ENCODE measurements at regions not wholly inside any gene's neighbourhood (a gene's known extent, or its start where the extent isn't known, plus 50 kb on each side); places are given as distances from the start of the nearest gene placed in this dataset.

DNA sequence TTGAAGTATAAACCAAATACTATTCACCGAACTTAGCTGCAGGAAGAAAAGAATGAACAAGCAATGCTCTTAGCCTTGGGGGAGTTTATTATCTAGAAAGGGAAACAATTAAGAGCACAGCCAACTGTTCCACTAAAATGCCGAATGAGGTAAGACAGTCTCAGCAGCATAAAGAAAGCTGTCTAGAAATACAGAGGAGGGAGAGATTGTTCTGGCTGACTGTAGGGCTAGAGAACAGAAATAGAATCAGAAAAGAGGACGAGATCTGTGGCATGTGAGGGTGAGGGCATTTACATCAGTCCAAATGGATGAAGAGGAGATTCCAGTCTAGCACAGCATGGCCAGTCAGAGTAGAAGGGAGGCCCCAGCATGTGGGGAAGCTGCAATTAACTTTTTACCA, 56.8 kb upstream of the TNFRSF19 start (continued):
- TF ChIP-seq, protein P1, sequence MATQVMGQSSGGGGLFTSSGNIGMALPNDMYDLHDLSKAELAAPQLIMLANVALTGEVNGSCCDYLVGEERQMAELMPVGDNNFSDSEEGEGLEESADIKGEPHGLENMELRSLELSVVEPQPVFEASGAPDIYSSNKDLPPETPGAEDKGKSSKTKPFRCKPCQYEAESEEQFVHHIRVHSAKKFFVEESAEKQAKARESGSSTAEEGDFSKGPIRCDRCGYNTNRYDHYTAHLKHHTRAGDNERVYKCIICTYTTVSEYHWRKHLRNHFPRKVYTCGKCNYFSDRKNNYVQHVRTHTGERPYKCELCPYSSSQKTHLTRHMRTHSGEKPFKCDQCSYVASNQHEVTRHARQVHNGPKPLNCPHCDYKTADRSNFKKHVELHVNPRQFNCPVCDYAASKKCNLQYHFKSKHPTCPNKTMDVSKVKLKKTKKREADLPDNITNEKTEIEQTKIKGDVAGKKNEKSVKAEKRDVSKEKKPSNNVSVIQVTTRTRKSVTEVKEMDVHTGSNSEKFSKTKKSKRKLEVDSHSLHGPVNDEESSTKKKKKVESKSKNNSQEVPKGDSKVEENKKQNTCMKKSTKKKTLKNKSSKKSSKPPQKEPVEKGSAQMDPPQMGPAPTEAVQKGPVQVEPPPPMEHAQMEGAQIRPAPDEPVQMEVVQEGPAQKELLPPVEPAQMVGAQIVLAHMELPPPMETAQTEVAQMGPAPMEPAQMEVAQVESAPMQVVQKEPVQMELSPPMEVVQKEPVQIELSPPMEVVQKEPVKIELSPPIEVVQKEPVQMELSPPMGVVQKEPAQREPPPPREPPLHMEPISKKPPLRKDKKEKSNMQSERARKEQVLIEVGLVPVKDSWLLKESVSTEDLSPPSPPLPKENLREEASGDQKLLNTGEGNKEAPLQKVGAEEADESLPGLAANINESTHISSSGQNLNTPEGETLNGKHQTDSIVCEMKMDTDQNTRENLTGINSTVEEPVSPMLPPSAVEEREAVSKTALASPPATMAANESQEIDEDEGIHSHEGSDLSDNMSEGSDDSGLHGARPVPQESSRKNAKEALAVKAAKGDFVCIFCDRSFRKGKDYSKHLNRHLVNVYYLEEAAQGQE (IDR thresholded peaks at IDR 0.05; ENCODE audit: unreplicated experiment) = no peak
- no peak for TF ChIP-seq JUNB (IDR thresholded peaks at IDR 0.05; ENCODE audit: unreplicated experiment)
- no peak for TF ChIP-seq CREB1 (CRISPR knock-in tag; IDR thresholded peaks at IDR 0.05; ENCODE audit: low read depth)
- TF ChIP-seq EZH2 (IDR thresholded peaks at IDR 0.05; ENCODE audit: low read depth, unreplicated experiment) = no peak
- no peak for TF ChIP-seq CTCF (conservative IDR thresholded peaks at IDR 0.05; ENCODE audit: low read depth in 2 of 2)

DNA sequence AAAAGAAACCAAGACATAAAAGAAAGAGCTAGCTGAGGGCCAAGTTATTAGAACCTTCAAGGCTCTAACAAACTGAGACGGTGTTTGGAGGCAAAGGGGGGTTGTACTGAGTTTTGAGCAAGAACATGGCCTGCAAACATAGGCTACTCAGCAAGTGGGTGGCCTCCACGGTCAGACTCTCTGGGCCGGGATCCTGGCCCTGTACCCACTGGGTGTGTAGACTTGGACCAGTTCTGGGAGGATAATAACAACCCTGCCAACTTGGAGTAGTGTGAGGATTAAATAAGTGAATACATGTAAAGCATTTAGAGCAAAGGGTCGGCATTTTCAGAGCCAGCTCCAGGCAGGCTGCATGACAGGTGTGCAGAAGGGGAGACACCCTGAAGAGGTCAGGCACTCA, 56.1 kb upstream of the TNFRSF19 start:
- Histone ChIP-seq H3K27ac (ENCODE audit: low read depth) (no peak overlapping the region), H3K4me1 (ENCODE audit: insufficient read depth) (no peaks in the 10 kb centered on the region; the same call in 1 of the 2 replicates), H3K9me2 (ENCODE audit: insufficient read depth) (no peaks in the 10 kb centered on the region), H3F3A (replicated peaks; ENCODE audit: low read depth) (no peaks in the 10 kb centered on the region), H3K27me3 (ENCODE audit: insufficient read depth) (no peaks in the 10 kb centered on the region), H3K79me2 (replicated peaks; ENCODE audit: insufficient read depth) (no peaks in the 10 kb centered on the region), H4K20me1 (replicated peaks; ENCODE audit: insufficient read depth) (no peaks in the 10 kb centered on the region), H3K36me3 (ENCODE audit: insufficient read depth) (no peaks in the 10 kb centered on the region), H3K4me2 (no peak overlapping the region), H2AFZ (no peak overlapping the region), H3K4me3 (no peak overlapping the region)
- no peaks in the 10 kb centered on the region for H3K36me3 Mint-ChIP-seq (ENCODE audit: low read depth)
- ATAC-seq (no peak), DNase-seq (ENCODE audit: low spot score) (no peak)
- peaks cover 13% of the 10 kb centered on the region for H3K4me1 Mint-ChIP-seq
- H3K9me3 Mint-ChIP-seq = no peaks in the 10 kb centered on the region
- peaks cover 2% of the 10 kb centered on the region for H3K27me3 Mint-ChIP-seq (ENCODE audit: insufficient read depth, low read depth, poor library complexity)
- no peak overlapping the region for H3K27ac Mint-ChIP-seq
- H3K4me3 Mint-ChIP-seq = no peak overlapping the region
- no peak for TF ChIP-seq EZH2 (IDR thresholded peaks at IDR 0.05; ENCODE audit: low read depth, unreplicated experiment)
- no peak for TF ChIP-seq ETS1 (IDR thresholded peaks at IDR 0.05)
- no peak for TF ChIP-seq EZH2phosphoT487 (IDR thresholded peaks at IDR 0.05; ENCODE audit: unreplicated experiment)
- TF ChIP-seq JUNB (IDR thresholded peaks at IDR 0.05; ENCODE audit: unreplicated experiment) = no peak
- no peak for TF ChIP-seq NANOG (IDR thresholded peaks at IDR 0.05; ENCODE audit: borderline replicate concordance)
- no peak for TF ChIP-seq POLR2AphosphoS5 (IDR thresholded peaks at IDR 0.05; ENCODE audit: low read depth)
- TF ChIP-seq CREB1 (CRISPR knock-in tag; IDR thresholded peaks at IDR 0.05; ENCODE audit: low read depth) = no peak
- TF ChIP-seq, protein P2, sequence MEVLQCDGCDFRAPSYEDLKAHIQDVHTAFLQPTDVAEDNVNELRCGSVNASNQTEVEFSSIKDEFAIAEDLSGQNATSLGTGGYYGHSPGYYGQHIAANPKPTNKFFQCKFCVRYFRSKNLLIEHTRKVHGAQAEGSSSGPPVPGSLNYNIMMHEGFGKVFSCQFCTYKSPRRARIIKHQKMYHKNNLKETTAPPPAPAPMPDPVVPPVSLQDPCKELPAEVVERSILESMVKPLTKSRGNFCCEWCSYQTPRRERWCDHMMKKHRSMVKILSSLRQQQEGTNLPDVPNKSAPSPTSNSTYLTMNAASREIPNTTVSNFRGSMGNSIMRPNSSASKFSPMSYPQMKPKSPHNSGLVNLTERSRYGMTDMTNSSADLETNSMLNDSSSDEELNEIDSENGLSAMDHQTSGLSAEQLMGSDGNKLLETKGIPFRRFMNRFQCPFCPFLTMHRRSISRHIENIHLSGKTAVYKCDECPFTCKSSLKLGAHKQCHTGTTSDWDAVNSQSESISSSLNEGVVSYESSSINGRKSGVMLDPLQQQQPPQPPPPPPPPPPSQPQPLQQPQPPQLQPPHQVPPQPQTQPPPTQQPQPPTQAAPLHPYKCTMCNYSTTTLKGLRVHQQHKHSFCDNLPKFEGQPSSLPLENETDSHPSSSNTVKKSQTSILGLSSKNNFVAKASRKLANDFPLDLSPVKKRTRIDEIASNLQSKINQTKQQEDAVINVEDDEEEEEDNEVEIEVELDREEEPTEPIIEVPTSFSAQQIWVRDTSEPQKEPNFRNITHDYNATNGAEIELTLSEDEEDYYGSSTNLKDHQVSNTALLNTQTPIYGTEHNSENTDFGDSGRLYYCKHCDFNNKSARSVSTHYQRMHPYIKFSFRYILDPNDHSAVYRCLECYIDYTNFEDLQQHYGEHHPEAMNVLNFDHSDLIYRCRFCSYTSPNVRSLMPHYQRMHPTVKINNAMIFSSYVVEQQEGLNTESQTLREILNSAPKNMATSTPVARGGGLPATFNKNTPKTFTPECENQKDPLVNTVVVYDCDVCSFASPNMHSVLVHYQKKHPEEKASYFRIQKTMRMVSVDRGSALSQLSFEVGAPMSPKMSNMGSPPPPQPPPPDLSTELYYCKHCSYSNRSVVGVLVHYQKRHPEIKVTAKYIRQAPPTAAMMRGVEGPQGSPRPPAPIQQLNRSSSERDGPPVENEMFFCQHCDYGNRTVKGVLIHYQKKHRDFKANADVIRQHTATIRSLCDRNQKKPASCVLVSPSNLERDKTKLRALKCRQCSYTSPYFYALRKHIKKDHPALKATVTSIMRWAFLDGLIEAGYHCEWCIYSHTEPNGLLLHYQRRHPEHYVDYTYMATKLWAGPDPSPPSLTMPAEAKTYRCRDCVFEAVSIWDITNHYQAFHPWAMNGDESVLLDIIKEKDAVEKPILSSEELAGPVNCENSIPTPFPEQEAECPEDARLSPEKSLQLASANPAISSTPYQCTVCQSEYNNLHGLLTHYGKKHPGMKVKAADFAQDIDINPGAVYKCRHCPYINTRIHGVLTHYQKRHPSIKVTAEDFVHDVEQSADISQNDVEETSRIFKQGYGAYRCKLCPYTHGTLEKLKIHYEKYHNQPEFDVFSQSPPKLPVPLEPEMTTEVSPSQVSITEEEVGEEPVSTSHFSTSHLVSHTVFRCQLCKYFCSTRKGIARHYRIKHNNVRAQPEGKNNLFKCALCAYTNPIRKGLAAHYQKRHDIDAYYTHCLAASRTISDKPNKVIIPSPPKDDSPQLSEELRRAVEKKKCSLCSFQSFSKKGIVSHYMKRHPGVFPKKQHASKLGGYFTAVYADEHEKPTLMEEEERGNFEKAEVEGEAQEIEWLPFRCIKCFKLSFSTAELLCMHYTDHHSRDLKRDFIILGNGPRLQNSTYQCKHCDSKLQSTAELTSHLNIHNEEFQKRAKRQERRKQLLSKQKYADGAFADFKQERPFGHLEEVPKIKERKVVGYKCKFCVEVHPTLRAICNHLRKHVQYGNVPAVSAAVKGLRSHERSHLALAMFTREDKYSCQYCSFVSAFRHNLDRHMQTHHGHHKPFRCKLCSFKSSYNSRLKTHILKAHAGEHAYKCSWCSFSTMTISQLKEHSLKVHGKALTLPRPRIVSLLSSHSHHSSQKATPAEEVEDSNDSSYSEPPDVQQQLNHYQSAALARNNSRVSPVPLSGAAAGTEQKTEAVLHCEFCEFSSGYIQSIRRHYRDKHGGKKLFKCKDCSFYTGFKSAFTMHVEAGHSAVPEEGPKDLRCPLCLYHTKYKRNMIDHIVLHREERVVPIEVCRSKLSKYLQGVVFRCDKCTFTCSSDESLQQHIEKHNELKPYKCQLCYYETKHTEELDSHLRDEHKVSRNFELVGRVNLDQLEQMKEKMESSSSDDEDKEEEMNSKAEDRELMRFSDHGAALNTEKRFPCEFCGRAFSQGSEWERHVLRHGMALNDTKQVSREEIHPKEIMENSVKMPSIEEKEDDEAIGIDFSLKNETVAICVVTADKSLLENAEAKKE (CRISPR knock-in tag; IDR thresholded peaks at IDR 0.05) = no peak
- no peak for TF ChIP-seq ZNF114 (CRISPR knock-in tag; IDR thresholded peaks at IDR 0.05)
- no peak for TF ChIP-seq ZNF331 (CRISPR knock-in tag; IDR thresholded peaks at IDR 0.05; ENCODE audit: low read depth)

All from GM23338 (cell line).